ENCODE measurements at regions not wholly inside any gene's neighbourhood (a gene's known extent, or its start where the extent isn't known, plus 50 kb on each side); places are given as distances from the start of the nearest gene placed in this dataset.

GRCh38 chr3:157672061-157672460 lies 168.8 kb upstream of the VEPH1 start:
- FAIRE-seq (no peak), DNase-seq (ENCODE audit: low read depth in 1 of 2, low spot score in 1 of 2) (no peak), ATAC-seq (no peak)
- 63% methylated on average over 1 of the region's 1 CpG for WGBS (ENCODE audit: missing lambda C conversion rate)
- TF ChIP-seq SMC3 (IDR thresholded peaks at IDR 0.05): no peak
- no peak for TF ChIP-seq FOXS1 (CRISPR knock-in tag; IDR thresholded peaks at IDR 0.05)
- TF ChIP-seq HEYL (CRISPR knock-in tag; IDR thresholded peaks at IDR 0.05): no peak
- no peak for TF ChIP-seq PHF8 (IDR thresholded peaks at IDR 0.05; ENCODE audit: borderline replicate concordance, low read depth)
- TF ChIP-seq CBX2 (IDR thresholded peaks at IDR 0.05; ENCODE audit: borderline replicate concordance, low read depth): no peak
- TF ChIP-seq FOSL2 (IDR thresholded peaks at IDR 0.05): no peak
- TF ChIP-seq FOSL2 (CRISPR knock-in tag; IDR thresholded peaks at IDR 0.05): no peak
- TF ChIP-seq POLR2A (IDR thresholded peaks at IDR 0.05; ENCODE audit: low read length): no peak
- no peak for TF ChIP-seq CEBPB (IDR thresholded peaks at IDR 0.05)
- no peak for TF ChIP-seq USF2 (IDR thresholded peaks at IDR 0.05)
- TF ChIP-seq HOXA7 (CRISPR knock-in tag; IDR thresholded peaks at IDR 0.05): no peak
- no peak for TF ChIP-seq BCL3 (IDR thresholded peaks at IDR 0.05)
- no peak for TF ChIP-seq NFE2L2 (conservative IDR thresholded peaks at IDR 0.05; ENCODE audit: low read length)
- TF ChIP-seq, protein P1, sequence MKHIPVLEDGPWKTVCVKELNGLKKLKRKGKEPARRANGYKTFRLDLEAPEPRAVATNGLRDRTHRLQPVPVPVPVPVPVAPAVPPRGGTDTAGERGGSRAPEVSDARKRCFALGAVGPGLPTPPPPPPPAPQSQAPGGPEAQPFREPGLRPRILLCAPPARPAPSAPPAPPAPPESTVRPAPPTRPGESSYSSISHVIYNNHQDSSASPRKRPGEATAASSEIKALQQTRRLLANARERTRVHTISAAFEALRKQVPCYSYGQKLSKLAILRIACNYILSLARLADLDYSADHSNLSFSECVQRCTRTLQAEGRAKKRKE (CRISPR knock-in tag; IDR thresholded peaks at IDR 0.05; ENCODE audit: low read depth): no peak
- no peak for TF ChIP-seq HDAC2 (IDR thresholded peaks at IDR 0.05)
- TF ChIP-seq ZC3H11A (IDR thresholded peaks at IDR 0.05): no peak
- TF ChIP-seq RAD21 (conservative IDR thresholded peaks at IDR 0.05 in 1 of 2, IDR thresholded peaks at IDR 0.05 in 1 of 2): no peak
- TF ChIP-seq, protein P2, sequence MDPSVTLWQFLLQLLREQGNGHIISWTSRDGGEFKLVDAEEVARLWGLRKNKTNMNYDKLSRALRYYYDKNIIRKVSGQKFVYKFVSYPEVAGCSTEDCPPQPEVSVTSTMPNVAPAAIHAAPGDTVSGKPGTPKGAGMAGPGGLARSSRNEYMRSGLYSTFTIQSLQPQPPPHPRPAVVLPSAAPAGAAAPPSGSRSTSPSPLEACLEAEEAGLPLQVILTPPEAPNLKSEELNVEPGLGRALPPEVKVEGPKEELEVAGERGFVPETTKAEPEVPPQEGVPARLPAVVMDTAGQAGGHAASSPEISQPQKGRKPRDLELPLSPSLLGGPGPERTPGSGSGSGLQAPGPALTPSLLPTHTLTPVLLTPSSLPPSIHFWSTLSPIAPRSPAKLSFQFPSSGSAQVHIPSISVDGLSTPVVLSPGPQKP (IDR thresholded peaks at IDR 0.05; ENCODE audit: low read depth, low read length): no peak
- TF ChIP-seq CBX8 (IDR thresholded peaks at IDR 0.05): no peak
- CTCF ChIA-PET: no interaction called here
- no peaks in the 10 kb centered on the region for H3K9me3 ChIP-seq
- no peak overlapping the region for H3K27ac ChIP-seq
- POLR2A ChIA-PET: no interaction called here
- H3K4me2 ChIP-seq: no peak overlapping the region
- H3K4me3 ChIP-seq: no peak overlapping the region
- no peaks in the 10 kb centered on the region for H3K4me1 ChIP-seq

- FAIRE-seq (no peak), DNase-seq (ENCODE audit: low read depth in 1 of 2, low spot score in 1 of 2) (no peak), ATAC-seq (no peak)
- 12% methylated on average over 3 of the region's 3 CpGs for WGBS (ENCODE audit: missing lambda C conversion rate)
- H3K4me2 ChIP-seq: no peak overlapping the region
- POLR2A ChIA-PET: no interaction called here
- CTCF ChIA-PET: no interaction called here
- no peaks in the 10 kb centered on the region for H3K9me3 ChIP-seq
- no peaks in the 10 kb centered on the region for H3K4me1 ChIP-seq
- TF ChIP-seq MAZ (IDR thresholded peaks at IDR 0.05; ENCODE audit: borderline replicate concordance, low read depth, low read length): no peak
- TF ChIP-seq HOXB13 (CRISPR knock-in tag; IDR thresholded peaks at IDR 0.05; ENCODE audit: low read depth): no peak
- TF ChIP-seq RARB (CRISPR knock-in tag; IDR thresholded peaks at IDR 0.05): no peak
- no peak for TF ChIP-seq ZSCAN20 (CRISPR knock-in tag; IDR thresholded peaks at IDR 0.05)
- TF ChIP-seq EHF (CRISPR knock-in tag; IDR thresholded peaks at IDR 0.05): no peak
- no peak for TF ChIP-seq ESRRA (IDR thresholded peaks at IDR 0.05; ENCODE audit: borderline replicate concordance, low read length)
- TF ChIP-seq, protein P2 (IDR thresholded peaks at IDR 0.05; ENCODE audit: low read depth, low read length): no peak
- TF ChIP-seq, protein P1 (CRISPR knock-in tag; IDR thresholded peaks at IDR 0.05; ENCODE audit: low read depth): no peak
- TF ChIP-seq SMC3 (IDR thresholded peaks at IDR 0.05): no peak
- TF ChIP-seq BHLHE40 (IDR thresholded peaks at IDR 0.05; ENCODE audit: low read depth, low read length): no peak
- TF ChIP-seq RCOR1 (IDR thresholded peaks at IDR 0.05; ENCODE audit: low read depth, low read length): no peak
- no peak for TF ChIP-seq JUN (IDR thresholded peaks at IDR 0.05)
- no peak for TF ChIP-seq SREBF2 (IDR thresholded peaks at IDR 0.05)
- TF ChIP-seq RNF2 (IDR thresholded peaks at IDR 0.05; ENCODE audit: borderline replicate concordance, low read depth): no peak
- TF ChIP-seq TP53 (CRISPR knock-in tag; IDR thresholded peaks at IDR 0.05): no peak
- TF ChIP-seq, protein P3, sequence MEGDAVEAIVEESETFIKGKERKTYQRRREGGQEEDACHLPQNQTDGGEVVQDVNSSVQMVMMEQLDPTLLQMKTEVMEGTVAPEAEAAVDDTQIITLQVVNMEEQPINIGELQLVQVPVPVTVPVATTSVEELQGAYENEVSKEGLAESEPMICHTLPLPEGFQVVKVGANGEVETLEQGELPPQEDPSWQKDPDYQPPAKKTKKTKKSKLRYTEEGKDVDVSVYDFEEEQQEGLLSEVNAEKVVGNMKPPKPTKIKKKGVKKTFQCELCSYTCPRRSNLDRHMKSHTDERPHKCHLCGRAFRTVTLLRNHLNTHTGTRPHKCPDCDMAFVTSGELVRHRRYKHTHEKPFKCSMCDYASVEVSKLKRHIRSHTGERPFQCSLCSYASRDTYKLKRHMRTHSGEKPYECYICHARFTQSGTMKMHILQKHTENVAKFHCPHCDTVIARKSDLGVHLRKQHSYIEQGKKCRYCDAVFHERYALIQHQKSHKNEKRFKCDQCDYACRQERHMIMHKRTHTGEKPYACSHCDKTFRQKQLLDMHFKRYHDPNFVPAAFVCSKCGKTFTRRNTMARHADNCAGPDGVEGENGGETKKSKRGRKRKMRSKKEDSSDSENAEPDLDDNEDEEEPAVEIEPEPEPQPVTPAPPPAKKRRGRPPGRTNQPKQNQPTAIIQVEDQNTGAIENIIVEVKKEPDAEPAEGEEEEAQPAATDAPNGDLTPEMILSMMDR (IDR thresholded peaks at IDR 0.05): no peak
- TF ChIP-seq CBX2 (IDR thresholded peaks at IDR 0.05; ENCODE audit: borderline replicate concordance, low read depth): no peak
- TF ChIP-seq NFE2L2 (conservative IDR thresholded peaks at IDR 0.05; ENCODE audit: low read length): no peak
- no peak for TF ChIP-seq ZC3H11A (IDR thresholded peaks at IDR 0.05)
- no peak overlapping the region for H3K27ac ChIP-seq
- no peak overlapping the region for H3K4me3 ChIP-seq
Observed at GRCh38 chr3:157671656-157672055, 168.4 kb upstream of the VEPH1 start.
